H9 (cell line): ENCODE measurements at regions not wholly inside any gene's neighbourhood (a gene's known extent, or its start where the extent isn't known, plus 50 kb on each side); places are given as distances from the start of the nearest gene placed in this dataset.

ENCODE experiments used
- DNase-seq: peaks from one replicate; pipeline ENCODE4 v3.0.0-alpha.2; 2017
- H2AFZ ChIP-seq: one replicate; pipeline ENCODE4 v1.6.1; 2013; ENCODE audit warnings: mild to moderate bottlenecking, low read length, control low read depth, moderate library complexity
- H2AK5ac ChIP-seq: 2 replicates; pipeline ENCODE4 v1.6.1; 2013; ENCODE audit warnings: low read length, control low read depth, mixed read lengths; ENCODE audit not compliant: insufficient read length
- H2BK120ac ChIP-seq: one replicate; pipeline ENCODE4 v1.6.1; 2013; ENCODE audit warnings: low read depth, mild to moderate bottlenecking, low read length, control low read depth, inconsistent platforms; ENCODE audit not compliant: poor library complexity, severe bottlenecking
- H2BK12ac ChIP-seq: 2 replicates; pipeline ENCODE4 v1.6.1; 2013; ENCODE audit warnings: low read length, control low read depth, mixed read lengths, low read depth; ENCODE audit not compliant: insufficient read length
- H2BK15ac ChIP-seq: 2 replicates; pipeline ENCODE4 v1.6.1; 2013; ENCODE audit warnings: low read depth, low read length, control low read depth
- H2BK20ac ChIP-seq: one replicate; pipeline ENCODE4 v1.6.1; 2013; ENCODE audit warnings: low read depth, mild to moderate bottlenecking, low read length, control low read depth, inconsistent platforms; ENCODE audit not compliant: poor library complexity, severe bottlenecking
- H2BK5ac ChIP-seq: 2 replicates; pipeline ENCODE4 v1.6.1; 2013; ENCODE audit warnings: low read length, control low read depth, mixed read lengths; ENCODE audit not compliant: insufficient read length
- H3K14ac ChIP-seq: 2 replicates; pipeline ENCODE4 v1.6.1; 2013; ENCODE audit warnings: low read length, control low read depth; ENCODE audit not compliant: insufficient read depth
- H3K18ac ChIP-seq: 2 replicates; pipeline ENCODE4 v1.6.1; 2013; ENCODE audit warnings: low read depth, mild to moderate bottlenecking, mixed read lengths, low read length, control low read depth; ENCODE audit not compliant: insufficient read length
- H3K23ac ChIP-seq: 2 replicates; pipeline ENCODE4 v1.6.1; 2013; ENCODE audit warnings: low read length, control low read depth, mixed read lengths, low read depth; ENCODE audit not compliant: insufficient read length
- H3K23me2 ChIP-seq: 2 replicates; pipeline ENCODE4 v1.6.1; 2013; ENCODE audit warnings: low read depth, mild to moderate bottlenecking, mixed read lengths, low read length, control low read depth; ENCODE audit not compliant: insufficient read length, poor library complexity, severe bottlenecking
- H3K27ac ChIP-seq: 2 replicates; pipeline ENCODE4 v1.5.1; 2013; ENCODE audit warnings: low read length, control low read depth, mixed read lengths, low read depth; ENCODE audit not compliant: insufficient read length
- H3K27me3 ChIP-seq: 2 replicates; pipeline ENCODE4 v1.6.1; 2013; ENCODE audit warnings: low read length, control low read depth, inconsistent platforms; ENCODE audit not compliant: insufficient read depth
- H3K4ac ChIP-seq: 2 replicates; pipeline ENCODE4 v1.6.1; 2013; ENCODE audit warnings: low read depth, mild to moderate bottlenecking, control low read depth, inconsistent platforms, low read length, moderate library complexity
- H3K4me1 ChIP-seq: 2 replicates; pipeline ENCODE4 v1.6.1; 2013; ENCODE audit warnings: low read length, control low read depth, inconsistent platforms; ENCODE audit not compliant: insufficient read depth
- H3K4me2 ChIP-seq: 2 replicates; pipeline ENCODE4 v1.6.1; 2013; ENCODE audit warnings: low read length, control low read depth, mixed read lengths; ENCODE audit not compliant: insufficient read length, insufficient read depth
- H3K56ac ChIP-seq: 2 replicates; pipeline ENCODE4 v1.6.1; 2013; ENCODE audit warnings: low read depth, mild to moderate bottlenecking, mixed read lengths, low read length, control low read depth; ENCODE audit not compliant: insufficient read length
- H3K79me1 ChIP-seq: 2 replicates; pipeline ENCODE4 v1.6.1; 2013; ENCODE audit warnings: low read depth, mild to moderate bottlenecking, moderate library complexity, low read length, control low read depth, inconsistent platforms; ENCODE audit not compliant: insufficient read depth, poor library complexity, severe bottlenecking
- H3K79me2 ChIP-seq: 2 replicates; pipeline ENCODE4 v1.6.1; 2013; ENCODE audit warnings: low read length, control low read depth, inconsistent platforms; ENCODE audit not compliant: insufficient read depth
- H3K9ac ChIP-seq: 2 replicates; pipeline ENCODE4 v1.6.1; 2013; ENCODE audit warnings: low read length, control low read depth, mixed read lengths; ENCODE audit not compliant: insufficient read length; ENCODE audit errors: extremely low read depth
- H3K9me3 ChIP-seq: one replicate; pipeline ENCODE4 v1.6.1; 2013; ENCODE audit warnings: low read depth, low read length, inconsistent platforms; ENCODE audit not compliant: control insufficient read depth
- H3T11ph ChIP-seq: one replicate; pipeline ENCODE4 v1.6.1; 2013; ENCODE audit warnings: mild to moderate bottlenecking, low read length, control low read depth, inconsistent platforms
- H4K20me1 ChIP-seq: one replicate; pipeline ENCODE4 v1.6.1; 2013; ENCODE audit not compliant: control insufficient read depth, insufficient read length, insufficient read depth
- H4K5ac ChIP-seq: 2 replicates; pipeline ENCODE4 v1.6.1; 2013; ENCODE audit warnings: low read depth, mild to moderate bottlenecking, mixed read lengths, low read length, control low read depth; ENCODE audit not compliant: insufficient read length
- H4K8ac ChIP-seq: replicated peaks from 2 replicates; pipeline ENCODE4 v1.6.1; 2013; ENCODE audit warnings: low read length, control low read depth, mixed read lengths, low read depth; ENCODE audit not compliant: insufficient read length
- H4K91ac ChIP-seq: 2 replicates; pipeline ENCODE4 v1.6.1; 2013; ENCODE audit warnings: low read depth, mild to moderate bottlenecking, moderate library complexity, mixed read lengths, low read length, control low read depth; ENCODE audit not compliant: insufficient read length
- H3K27ac Mint-ChIP-seq, 3 experiments: 2 replicates in 2 of 3; 3 replicates in 1 of 3; pipeline ENCODE4 v1.8.0; 2020 to 2021; ENCODE audit warnings: mixed read lengths in 3 of 3, mild to moderate bottlenecking in 1 of 3, moderate library complexity in 1 of 3
- H3K27me3 Mint-ChIP-seq: 2 replicates; pipeline ENCODE4 v1.8.0; 2021; ENCODE audit warnings: low read depth, mild to moderate bottlenecking, moderate library complexity, mixed read lengths
- H3K36me3 Mint-ChIP-seq, 3 experiments: 2 replicates in 2 of 3; 3 replicates in 1 of 3; pipeline ENCODE4 v1.8.0; 2020 to 2021; ENCODE audit warnings: low read depth in 3 of 3, mixed read lengths in 3 of 3; ENCODE audit not compliant: insufficient read depth in 1 of 3
- H3K4me1 Mint-ChIP-seq, 2 experiments: 2 replicates each; pipeline ENCODE4 v1.8.0; 2020; ENCODE audit warnings: mixed read lengths in 2 of 2
- H3K4me3 Mint-ChIP-seq, 2 experiments: 2 replicates in 1 of 2; 3 replicates in 1 of 2; pipeline ENCODE4 v1.8.0; 2020 to 2021; ENCODE audit warnings: mild to moderate bottlenecking in 2 of 2, mixed read lengths in 2 of 2, moderate library complexity in 1 of 2
- H3K9me3 Mint-ChIP-seq, 2 experiments: 2 replicates in 1 of 2; 3 replicates in 1 of 2; pipeline ENCODE4 v1.8.0; 2020; ENCODE audit warnings: mild to moderate bottlenecking in 2 of 2, mixed read lengths in 2 of 2, moderate library complexity in 1 of 2
- WGBS: extraction: QIAGEN DNeasy Blood & Tissue Kit; methylation state at CpG from one replicate; pipeline ENCODE4 v1.1.7; 2013; ENCODE audit warnings: missing lambda C conversion rate, low lambda C conversion rate, mixed read lengths; ENCODE audit not compliant: insufficient read length; ENCODE audit errors: extremely low coverage; 5-methylcytosine and 5-hydroxymethylcytosine counted together
- TF ChIP-seq, protein P1 (sequence below): fragments of 200-600 bp; sonication (generic); conservative IDR thresholded peaks from 3 replicates; pipeline ENCODE4 v1.8.0; 2021; ENCODE audit warnings: antibody characterized with exemption, mild to moderate bottlenecking

DNA sequence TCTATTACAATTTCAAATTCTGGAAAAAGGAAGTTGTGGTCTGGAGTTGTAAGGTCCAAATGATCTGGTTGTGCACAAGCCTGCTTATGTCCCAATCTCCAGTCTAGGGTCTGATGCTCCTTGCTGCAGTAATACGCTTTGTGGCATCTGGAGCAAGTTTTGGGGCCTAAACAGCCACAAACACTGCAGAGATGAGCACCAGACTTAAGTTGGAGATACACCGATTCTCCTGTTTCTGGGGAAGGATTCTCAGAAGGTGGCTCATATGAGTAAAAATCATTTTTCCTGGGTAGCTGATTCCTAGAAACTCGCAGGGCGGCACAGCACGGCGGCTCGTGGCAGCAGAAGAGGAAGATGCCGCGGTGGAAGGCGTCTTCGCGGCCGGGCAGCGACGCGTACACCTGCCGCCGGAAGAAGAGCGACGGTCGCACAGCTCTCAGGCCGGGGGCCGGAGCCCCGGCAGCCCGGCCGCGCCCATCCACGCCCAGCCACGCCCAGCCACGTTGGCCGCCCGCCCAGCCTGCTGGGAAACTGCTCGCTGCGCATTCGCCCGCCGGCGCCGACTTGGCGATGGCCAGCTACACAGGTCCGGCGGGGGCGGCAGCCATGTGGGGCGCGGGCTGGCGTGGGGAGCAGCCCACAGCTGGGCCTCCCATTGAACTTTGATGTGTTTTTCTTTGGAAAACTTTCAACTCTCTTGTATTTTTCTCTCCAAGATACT is 129.0 kb downstream of the ASCL4 start:
- Histone ChIP-seq H3K4ac (no peak overlapping the region), H4K5ac (no peak overlapping the region), H3K9me3 (no peaks in the 10 kb centered on the region), H3K56ac (no peak overlapping the region), H3K79me1 (no peaks in the 10 kb centered on the region), H4K20me1 (no peaks in the 10 kb centered on the region), H2BK15ac (no peak overlapping the region), H4K8ac (no peak overlapping the region), H2BK12ac (no peak overlapping the region), H3K27me3 (no peaks in the 10 kb centered on the region; the same call in 1 of the 2 replicates), H4K91ac (no peak overlapping the region), H3K4me2 (peak overlapping the region; percentile 94), H2BK120ac (no peak overlapping the region), H2AK5ac (no peak overlapping the region), H2BK20ac (no peak overlapping the region), H3K9ac (peak overlapping the region; percentile 80), H3K18ac (no peak overlapping the region), H2BK5ac (no peak overlapping the region), H3K27ac (no peak overlapping the region), H3K4me1 (no peaks in the 10 kb centered on the region), H2AFZ (peak overlapping the region; percentile 79), H3K23ac (no peak overlapping the region), H3T11ph (no peak overlapping the region), H3K23me2 (peaks cover 7% of the 10 kb centered on the region), H3K79me2 (no peaks in the 10 kb centered on the region), H3K14ac (peak overlapping the region; percentile 87)
- no CpG with 5 or more reads among the region's 46 CpGs for WGBS
- DNase-seq, result peak; percentile 95
- H3K27ac Mint-ChIP-seq, result peak overlapping the region in 1 of 3 experiments; percentile 92; a peak in 1 of 7 replicates
- TF ChIP-seq, protein P1, sequence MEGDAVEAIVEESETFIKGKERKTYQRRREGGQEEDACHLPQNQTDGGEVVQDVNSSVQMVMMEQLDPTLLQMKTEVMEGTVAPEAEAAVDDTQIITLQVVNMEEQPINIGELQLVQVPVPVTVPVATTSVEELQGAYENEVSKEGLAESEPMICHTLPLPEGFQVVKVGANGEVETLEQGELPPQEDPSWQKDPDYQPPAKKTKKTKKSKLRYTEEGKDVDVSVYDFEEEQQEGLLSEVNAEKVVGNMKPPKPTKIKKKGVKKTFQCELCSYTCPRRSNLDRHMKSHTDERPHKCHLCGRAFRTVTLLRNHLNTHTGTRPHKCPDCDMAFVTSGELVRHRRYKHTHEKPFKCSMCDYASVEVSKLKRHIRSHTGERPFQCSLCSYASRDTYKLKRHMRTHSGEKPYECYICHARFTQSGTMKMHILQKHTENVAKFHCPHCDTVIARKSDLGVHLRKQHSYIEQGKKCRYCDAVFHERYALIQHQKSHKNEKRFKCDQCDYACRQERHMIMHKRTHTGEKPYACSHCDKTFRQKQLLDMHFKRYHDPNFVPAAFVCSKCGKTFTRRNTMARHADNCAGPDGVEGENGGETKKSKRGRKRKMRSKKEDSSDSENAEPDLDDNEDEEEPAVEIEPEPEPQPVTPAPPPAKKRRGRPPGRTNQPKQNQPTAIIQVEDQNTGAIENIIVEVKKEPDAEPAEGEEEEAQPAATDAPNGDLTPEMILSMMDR, result no peak
- H3K9me3 Mint-ChIP-seq, result no peaks in the 10 kb centered on the region
- H3K4me1 Mint-ChIP-seq, result peaks cover 21 to 22% of the 10 kb centered on the region in 2 experiments
- peak overlapping the region; percentile 86 to 87 for H3K4me3 Mint-ChIP-seq
- H3K27me3 Mint-ChIP-seq, result peaks cover 48% of the 10 kb centered on the region
- H3K36me3 Mint-ChIP-seq, result no peaks in the 10 kb centered on the region
